OCI-LY3 (cell line): ENCODE measurements at regions not wholly inside any gene's neighbourhood (a gene's known extent, or its start where the extent isn't known, plus 50 kb on each side); places are given as distances from the start of the nearest gene placed in this dataset.

Experiments
- H2AFZ ChIP-seq: fragments of 200-600, 300-600 bp; shearing (Covaris generic); 2 replicates; pipeline ENCODE4 v1.6.0; 2014; ENCODE audit warnings: antibody characterized with exemption, low read depth, low read length
- H3K27ac ChIP-seq: fragments of 200-600, 300-600 bp; sonication (generic); 2 replicates; pipeline ENCODE4 v1.5.1; 2014; ENCODE audit warnings: mild to moderate bottlenecking, low read length, moderate library complexity, mixed read lengths
- H3K27me3 ChIP-seq: fragments of 200-600, 300-600 bp; sonication (generic); 2 replicates; pipeline ENCODE4 v1.6.1; 2014; ENCODE audit warnings: low read depth, low read length, mixed read lengths
- H3K36me3 ChIP-seq: fragments of 200-600, 300-600 bp; sonication (generic); replicated peaks from 2 replicates; pipeline ENCODE3; 2014; ENCODE audit warnings: low read depth, low read length, mixed read lengths
- H3K4me1 ChIP-seq: fragments of 300-600, 200-600 bp; sonication (generic); 2 replicates; pipeline ENCODE4 v1.6.1; 2014; ENCODE audit warnings: low read length, mixed read lengths
- H3K4me2 ChIP-seq: fragments of 200-600, 300-600 bp; sonication (generic); 2 replicates; pipeline ENCODE4 v1.6.1; 2014; ENCODE audit warnings: low read length, mixed read lengths
- H3K4me3 ChIP-seq: fragments of 300-600, 200-600 bp; sonication (generic); 2 replicates; pipeline ENCODE4 v1.5.1; 2014; ENCODE audit warnings: antibody characterized with exemption, mild to moderate bottlenecking, low read length, moderate library complexity
- H3K79me2 ChIP-seq: fragments of 300-600, 200-600 bp; shearing (Covaris generic); 2 replicates; pipeline ENCODE4 v1.6.1; 2014; ENCODE audit warnings: mild to moderate bottlenecking, low read length, mixed read lengths
- H3K9ac ChIP-seq: fragments of 300-600, 200-600 bp; shearing (Covaris generic); 2 replicates; pipeline ENCODE4 v1.6.0; 2014; ENCODE audit warnings: mild to moderate bottlenecking, low read length, moderate library complexity
- H3K9me3 ChIP-seq: fragments of 200-600, 300-600 bp; shearing (Covaris generic); 2 replicates; pipeline ENCODE4 v1.6.1; 2014; ENCODE audit warnings: low read length, mixed read lengths; ENCODE audit not compliant: insufficient read depth
- H4K20me1 ChIP-seq: fragments of 200-600, 300-600 bp; sonication (generic); 2 replicates; pipeline ENCODE4 v1.6.1; 2016; ENCODE audit warnings: low read length, mixed read lengths; ENCODE audit not compliant: insufficient read depth
- EZH2phosphoT487 ChIP-seq: fragments of 200-600 bp; shearing (Covaris generic); IDR thresholded peaks from 2 replicates; pipeline ENCODE4 v1.6.1; 2018; ENCODE audit warnings: antibody characterized with exemption, mixed run types, low read depth
- TF ChIP-seq, protein P1 (sequence below): fragments of 200-600, 300-600 bp; sonication (generic); IDR thresholded peaks from 2 replicates; pipeline ENCODE4 v1.5.1; 2014; ENCODE audit warnings: antibody characterized with exemption, low read length, low read depth

- Histone ChIP-seq H3K9me3 (no peaks in the 10 kb centered on the region), H3K4me3 (no peak overlapping the region), H3K36me3 (no peaks in the 10 kb centered on the region), H3K79me2 (no peaks in the 10 kb centered on the region), H3K27me3 (no peaks in the 10 kb centered on the region), H3K4me1 (no peaks in the 10 kb centered on the region), H3K9ac (no peak overlapping the region), H2AFZ (no peak overlapping the region), H3K4me2 (no peak overlapping the region), H4K20me1 (no peaks in the 10 kb centered on the region), H3K27ac (no peak overlapping the region)
- TF ChIP-seq EZH2phosphoT487: no peak
- TF ChIP-seq, protein P1, sequence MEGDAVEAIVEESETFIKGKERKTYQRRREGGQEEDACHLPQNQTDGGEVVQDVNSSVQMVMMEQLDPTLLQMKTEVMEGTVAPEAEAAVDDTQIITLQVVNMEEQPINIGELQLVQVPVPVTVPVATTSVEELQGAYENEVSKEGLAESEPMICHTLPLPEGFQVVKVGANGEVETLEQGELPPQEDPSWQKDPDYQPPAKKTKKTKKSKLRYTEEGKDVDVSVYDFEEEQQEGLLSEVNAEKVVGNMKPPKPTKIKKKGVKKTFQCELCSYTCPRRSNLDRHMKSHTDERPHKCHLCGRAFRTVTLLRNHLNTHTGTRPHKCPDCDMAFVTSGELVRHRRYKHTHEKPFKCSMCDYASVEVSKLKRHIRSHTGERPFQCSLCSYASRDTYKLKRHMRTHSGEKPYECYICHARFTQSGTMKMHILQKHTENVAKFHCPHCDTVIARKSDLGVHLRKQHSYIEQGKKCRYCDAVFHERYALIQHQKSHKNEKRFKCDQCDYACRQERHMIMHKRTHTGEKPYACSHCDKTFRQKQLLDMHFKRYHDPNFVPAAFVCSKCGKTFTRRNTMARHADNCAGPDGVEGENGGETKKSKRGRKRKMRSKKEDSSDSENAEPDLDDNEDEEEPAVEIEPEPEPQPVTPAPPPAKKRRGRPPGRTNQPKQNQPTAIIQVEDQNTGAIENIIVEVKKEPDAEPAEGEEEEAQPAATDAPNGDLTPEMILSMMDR: no peak
These were observed 268.0 kb downstream of the KCNC2 start for GRCh38 chr12:74941670-74942069.

DNA sequence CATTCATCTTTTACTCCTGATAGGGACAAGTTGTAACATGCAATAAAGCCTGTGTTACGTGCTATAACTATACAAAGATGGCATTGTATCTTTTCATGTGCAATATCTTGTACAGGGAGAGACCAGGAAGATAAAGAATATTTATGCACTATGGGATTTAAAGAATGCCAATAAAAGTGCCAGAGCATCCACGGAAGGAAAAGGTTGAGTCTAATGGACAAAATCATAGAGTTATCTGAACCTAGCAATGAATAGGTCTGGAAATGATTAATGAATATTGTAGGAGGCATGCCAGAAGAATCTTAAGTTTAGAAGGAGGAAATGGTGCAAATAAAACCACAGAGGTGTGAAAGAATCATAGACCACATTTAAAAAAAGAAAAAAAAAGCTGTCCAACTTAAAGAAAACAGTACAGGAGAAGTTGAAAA is 263.9 kb downstream of the KCNC2 start:
- Histone ChIP-seq H4K20me1 (no peaks in the 10 kb centered on the region), H3K27ac (no peak overlapping the region), H3K79me2 (no peaks in the 10 kb centered on the region), H3K9ac (no peak overlapping the region), H3K27me3 (no peaks in the 10 kb centered on the region), H3K4me1 (no peaks in the 10 kb centered on the region), H3K36me3 (no peaks in the 10 kb centered on the region), H3K9me3 (no peaks in the 10 kb centered on the region), H3K4me3 (no peak overlapping the region), H3K4me2 (no peak overlapping the region), H2AFZ (peak overlapping the region; percentile 4; the same call in 1 of the 2 replicates)
- TF ChIP-seq, protein P1: no peak
- TF ChIP-seq EZH2phosphoT487: no peak

GRCh38 chr12:74953697-74954096 is 255.9 kb downstream of the KCNC2 start:
- Histone ChIP-seq H3K4me2 (no peak overlapping the region), H3K9me3 (no peaks in the 10 kb centered on the region), H3K27me3 (no peaks in the 10 kb centered on the region), H3K4me1 (no peaks in the 10 kb centered on the region), H3K9ac (no peak overlapping the region), H4K20me1 (no peaks in the 10 kb centered on the region), H3K79me2 (no peaks in the 10 kb centered on the region), H3K36me3 (no peaks in the 10 kb centered on the region), H3K4me3 (no peak overlapping the region), H2AFZ (peak overlapping the region; percentile 9; the same call in 1 of the 2 replicates), H3K27ac (no peak overlapping the region)
- TF ChIP-seq EZH2phosphoT487: no peak
- TF ChIP-seq, protein P1: no peak

- Histone ChIP-seq H3K4me1 (no peaks in the 10 kb centered on the region), H3K9me3 (no peaks in the 10 kb centered on the region), H3K4me2 (no peak overlapping the region), H3K36me3 (no peaks in the 10 kb centered on the region), H3K79me2 (no peaks in the 10 kb centered on the region), H2AFZ (0 out of 2 replicates have a peak overlapping the region, but pooled peaks have one; percentile 40), H3K27me3 (no peaks in the 10 kb centered on the region), H3K4me3 (no peak overlapping the region), H4K20me1 (no peaks in the 10 kb centered on the region), H3K27ac (no peak overlapping the region), H3K9ac (no peak overlapping the region)
- TF ChIP-seq EZH2phosphoT487: no peak
- TF ChIP-seq, protein P1: no peak
These were observed 252.4 kb downstream of the KCNC2 start for GRCh38 chr12:74957231-74957630.
